Neutrophil (primary cell): ENCODE measurements at regions not wholly inside any gene's neighbourhood (a gene's known extent, or its start where the extent isn't known, plus 50 kb on each side); places are given as distances from the start of the nearest gene placed in this dataset.

ENCODE experiments used
- H3K27ac ChIP-seq: fragments of 200-600 bp; sonication (generic); 2 replicates; pipeline ENCODE4 v1.5.1; 2016; ENCODE audit warnings: mild to moderate bottlenecking, moderate library complexity
- H3K27me3 ChIP-seq: fragments of 200-600 bp; sonication (generic); 2 replicates; pipeline ENCODE4 v1.6.0; 2016; ENCODE audit warnings: mild to moderate bottlenecking
- H3K36me3 ChIP-seq: fragments of 200-600 bp; sonication (generic); 2 replicates; pipeline ENCODE4 v1.5.1; 2017
- H3K4me1 ChIP-seq, 2 experiments: fragments of 200-600 bp in 1 of 2; sonication (generic) in 1 of 2; 1 replicate in 1 of 2; 2 replicates in 1 of 2; pipeline versions ENCODE4 v1.5.1 to v1.6.1; 2013 to 2016; ENCODE audit warnings: low read depth in 1 of 2, low read length in 1 of 2, mild to moderate bottlenecking in 1 of 2, moderate library complexity in 1 of 2; ENCODE audit not compliant: control insufficient read depth in 1 of 2, insufficient read depth in 1 of 2
- H3K4me3 ChIP-seq, 2 experiments: fragments of 200-600 bp in 1 of 2; sonication (generic) in 1 of 2; 1 replicate in 1 of 2; 2 replicates in 1 of 2; pipeline ENCODE4 v1.5.1; 2013 to 2016; ENCODE audit warnings: low read depth in 1 of 2, low read length in 1 of 2, mild to moderate bottlenecking in 1 of 2, moderate library complexity in 1 of 2
- H3K9me3 ChIP-seq: fragments of 200-600 bp; sonication (generic); 2 replicates; pipeline ENCODE4 v1.5.1; 2016
- TF ChIP-seq, protein P1 (sequence below): fragments of 200-600 bp; sonication (generic); IDR thresholded peaks from 2 replicates; pipeline ENCODE4 v1.5.1; 2016; ENCODE audit warnings: antibody characterized with exemption

- Histone ChIP-seq H3K4me3 (no peak overlapping the region), H3K4me1 (no peaks in the 10 kb centered on the region), H3K36me3 (no peaks in the 10 kb centered on the region), H3K9me3 (no peaks in the 10 kb centered on the region), H3K27ac (no peak overlapping the region), H3K27me3 (no peaks in the 10 kb centered on the region)
- TF ChIP-seq, protein P1, sequence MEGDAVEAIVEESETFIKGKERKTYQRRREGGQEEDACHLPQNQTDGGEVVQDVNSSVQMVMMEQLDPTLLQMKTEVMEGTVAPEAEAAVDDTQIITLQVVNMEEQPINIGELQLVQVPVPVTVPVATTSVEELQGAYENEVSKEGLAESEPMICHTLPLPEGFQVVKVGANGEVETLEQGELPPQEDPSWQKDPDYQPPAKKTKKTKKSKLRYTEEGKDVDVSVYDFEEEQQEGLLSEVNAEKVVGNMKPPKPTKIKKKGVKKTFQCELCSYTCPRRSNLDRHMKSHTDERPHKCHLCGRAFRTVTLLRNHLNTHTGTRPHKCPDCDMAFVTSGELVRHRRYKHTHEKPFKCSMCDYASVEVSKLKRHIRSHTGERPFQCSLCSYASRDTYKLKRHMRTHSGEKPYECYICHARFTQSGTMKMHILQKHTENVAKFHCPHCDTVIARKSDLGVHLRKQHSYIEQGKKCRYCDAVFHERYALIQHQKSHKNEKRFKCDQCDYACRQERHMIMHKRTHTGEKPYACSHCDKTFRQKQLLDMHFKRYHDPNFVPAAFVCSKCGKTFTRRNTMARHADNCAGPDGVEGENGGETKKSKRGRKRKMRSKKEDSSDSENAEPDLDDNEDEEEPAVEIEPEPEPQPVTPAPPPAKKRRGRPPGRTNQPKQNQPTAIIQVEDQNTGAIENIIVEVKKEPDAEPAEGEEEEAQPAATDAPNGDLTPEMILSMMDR, result no peak
These were observed 927.9 kb downstream of the UQCRFS1 start for GRCh38 chr19:28285078-28285477.

DNA sequence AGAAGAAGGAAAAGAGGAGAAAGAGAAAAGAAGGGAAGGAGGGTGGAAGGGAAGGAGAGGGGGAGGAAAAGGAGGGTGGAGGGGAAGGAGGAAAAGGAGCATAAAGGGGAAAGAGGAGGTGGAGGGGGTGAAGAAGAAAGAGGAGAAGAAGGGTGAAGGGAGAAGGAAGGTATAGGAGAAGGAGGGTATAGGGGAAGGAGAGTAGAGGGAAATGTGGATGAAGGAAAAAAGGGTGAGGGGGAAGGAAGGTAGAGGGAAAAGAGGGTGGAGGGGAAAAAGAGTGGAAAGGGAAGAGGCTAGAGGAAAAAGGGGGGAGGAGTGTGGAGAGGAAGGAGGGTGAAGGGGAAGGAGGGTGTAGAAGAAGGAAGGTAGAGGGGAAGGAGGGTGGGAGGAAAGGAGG is 928.6 kb downstream of the UQCRFS1 start:
- TF ChIP-seq, protein P1, result no peak
- H3K36me3 ChIP-seq, result no peaks in the 10 kb centered on the region

GRCh38 chr19:28283592-28283991 is 929.4 kb downstream of the UQCRFS1 start:
- no peaks in the 10 kb centered on the region for H3K9me3 ChIP-seq
- no peaks in the 10 kb centered on the region for H3K36me3 ChIP-seq
- TF ChIP-seq, protein P1, result no peak
- H3K4me1 ChIP-seq, result no peaks in the 10 kb centered on the region
- H3K4me3 ChIP-seq, result no peak overlapping the region
- H3K27ac ChIP-seq, result no peak overlapping the region
- H3K27me3 ChIP-seq, result no peaks in the 10 kb centered on the region

More for the DNA sequence above, 928.6 kb downstream of the UQCRFS1 start:
- no peak overlapping the region for H3K4me3 ChIP-seq
- no peak overlapping the region for H3K27ac ChIP-seq
- H3K4me1 ChIP-seq, result no peaks in the 10 kb centered on the region
- H3K9me3 ChIP-seq, result no peaks in the 10 kb centered on the region
- H3K27me3 ChIP-seq, result no peaks in the 10 kb centered on the region

- H3K27me3 ChIP-seq, result no peaks in the 10 kb centered on the region
- H3K4me3 ChIP-seq, result no peak overlapping the region
- TF ChIP-seq, protein P1, result no peak
- no peak overlapping the region for H3K27ac ChIP-seq
- no peaks in the 10 kb centered on the region for H3K4me1 ChIP-seq
- no peaks in the 10 kb centered on the region for H3K9me3 ChIP-seq
- no peaks in the 10 kb centered on the region for H3K36me3 ChIP-seq
These were observed 931.3 kb downstream of the UQCRFS1 start for GRCh38 chr19:28281676-28282075.

DNA sequence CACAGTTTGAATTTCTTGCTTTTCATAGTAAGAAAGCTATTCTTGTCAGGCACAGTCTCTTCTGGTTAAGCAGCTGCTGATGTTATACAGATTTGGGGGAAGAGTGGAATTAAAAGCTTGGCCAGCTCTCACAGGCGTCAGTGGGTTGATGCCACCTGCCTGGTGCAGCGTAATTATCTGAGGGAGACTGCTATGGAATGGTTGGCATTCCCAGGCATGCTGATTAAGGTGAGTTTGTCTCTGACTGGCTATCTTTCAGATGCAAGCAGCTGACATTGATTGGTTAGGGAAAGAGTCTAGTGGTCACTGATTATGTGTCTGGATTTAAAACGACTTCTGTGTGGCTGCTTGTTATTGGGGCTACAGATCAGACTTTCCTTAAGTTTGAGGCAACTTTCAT is 948.4 kb downstream of the UQCRFS1 start:
- Histone ChIP-seq H3K27me3 (no peaks in the 10 kb centered on the region), H3K9me3 (no peaks in the 10 kb centered on the region), H3K36me3 (no peaks in the 10 kb centered on the region), H3K4me1 (no peaks in the 10 kb centered on the region), H3K27ac (no peak overlapping the region), H3K4me3 (no peak overlapping the region)
- TF ChIP-seq, protein P1, result no peak

GRCh38 chr19:28258829-28259228 is 954.1 kb downstream of the UQCRFS1 start:
- Histone ChIP-seq H3K9me3 (no peaks in the 10 kb centered on the region), H3K27ac (no peak overlapping the region), H3K4me3 (no peak overlapping the region)

More at GRCh38 chr19:28258829-28259228, 954.1 kb downstream of the UQCRFS1 start:
- no peaks in the 10 kb centered on the region for H3K36me3 ChIP-seq
- H3K4me1 ChIP-seq, result no peaks in the 10 kb centered on the region
- TF ChIP-seq, protein P1, result no peak
- no peaks in the 10 kb centered on the region for H3K27me3 ChIP-seq
